ENCODE measurements at regions not wholly inside any gene's neighbourhood (a gene's known extent, or its start where the extent isn't known, plus 50 kb on each side); places are given as distances from the start of the nearest gene placed in this dataset.

- TF ChIP-seq, protein P1, sequence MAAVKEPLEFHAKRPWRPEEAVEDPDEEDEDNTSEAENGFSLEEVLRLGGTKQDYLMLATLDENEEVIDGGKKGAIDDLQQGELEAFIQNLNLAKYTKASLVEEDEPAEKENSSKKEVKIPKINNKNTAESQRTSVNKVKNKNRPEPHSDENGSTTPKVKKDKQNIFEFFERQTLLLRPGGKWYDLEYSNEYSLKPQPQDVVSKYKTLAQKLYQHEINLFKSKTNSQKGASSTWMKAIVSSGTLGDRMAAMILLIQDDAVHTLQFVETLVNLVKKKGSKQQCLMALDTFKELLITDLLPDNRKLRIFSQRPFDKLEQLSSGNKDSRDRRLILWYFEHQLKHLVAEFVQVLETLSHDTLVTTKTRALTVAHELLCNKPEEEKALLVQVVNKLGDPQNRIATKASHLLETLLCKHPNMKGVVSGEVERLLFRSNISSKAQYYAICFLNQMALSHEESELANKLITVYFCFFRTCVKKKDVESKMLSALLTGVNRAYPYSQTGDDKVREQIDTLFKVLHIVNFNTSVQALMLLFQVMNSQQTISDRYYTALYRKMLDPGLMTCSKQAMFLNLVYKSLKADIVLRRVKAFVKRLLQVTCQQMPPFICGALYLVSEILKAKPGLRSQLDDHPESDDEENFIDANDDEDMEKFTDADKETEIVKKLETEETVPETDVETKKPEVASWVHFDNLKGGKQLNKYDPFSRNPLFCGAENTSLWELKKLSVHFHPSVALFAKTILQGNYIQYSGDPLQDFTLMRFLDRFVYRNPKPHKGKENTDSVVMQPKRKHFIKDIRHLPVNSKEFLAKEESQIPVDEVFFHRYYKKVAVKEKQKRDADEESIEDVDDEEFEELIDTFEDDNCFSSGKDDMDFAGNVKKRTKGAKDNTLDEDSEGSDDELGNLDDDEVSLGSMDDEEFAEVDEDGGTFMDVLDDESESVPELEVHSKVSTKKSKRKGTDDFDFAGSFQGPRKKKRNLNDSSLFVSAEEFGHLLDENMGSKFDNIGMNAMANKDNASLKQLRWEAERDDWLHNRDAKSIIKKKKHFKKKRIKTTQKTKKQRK (IDR thresholded peaks at IDR 0.05; ENCODE audit: borderline replicate concordance, low read depth, low read length), result no peak
- TF ChIP-seq PHTF2 (CRISPR knock-in tag; IDR thresholded peaks at IDR 0.05), result no peak
- no peak for TF ChIP-seq SIN3A (IDR thresholded peaks at IDR 0.05; ENCODE audit: borderline replicate concordance in 2 of 2, control insufficient read depth in 1 of 2, low read depth in 2 of 2, low read length in 2 of 2)
- TF ChIP-seq MAFK (IDR thresholded peaks at IDR 0.05; ENCODE audit: low read length), result no peak
- no peak for TF ChIP-seq NEUROD1 (IDR thresholded peaks at IDR 0.05; ENCODE audit: borderline replicate concordance, low read depth, low read length, partially characterized antibody)
- TF ChIP-seq, protein P2, sequence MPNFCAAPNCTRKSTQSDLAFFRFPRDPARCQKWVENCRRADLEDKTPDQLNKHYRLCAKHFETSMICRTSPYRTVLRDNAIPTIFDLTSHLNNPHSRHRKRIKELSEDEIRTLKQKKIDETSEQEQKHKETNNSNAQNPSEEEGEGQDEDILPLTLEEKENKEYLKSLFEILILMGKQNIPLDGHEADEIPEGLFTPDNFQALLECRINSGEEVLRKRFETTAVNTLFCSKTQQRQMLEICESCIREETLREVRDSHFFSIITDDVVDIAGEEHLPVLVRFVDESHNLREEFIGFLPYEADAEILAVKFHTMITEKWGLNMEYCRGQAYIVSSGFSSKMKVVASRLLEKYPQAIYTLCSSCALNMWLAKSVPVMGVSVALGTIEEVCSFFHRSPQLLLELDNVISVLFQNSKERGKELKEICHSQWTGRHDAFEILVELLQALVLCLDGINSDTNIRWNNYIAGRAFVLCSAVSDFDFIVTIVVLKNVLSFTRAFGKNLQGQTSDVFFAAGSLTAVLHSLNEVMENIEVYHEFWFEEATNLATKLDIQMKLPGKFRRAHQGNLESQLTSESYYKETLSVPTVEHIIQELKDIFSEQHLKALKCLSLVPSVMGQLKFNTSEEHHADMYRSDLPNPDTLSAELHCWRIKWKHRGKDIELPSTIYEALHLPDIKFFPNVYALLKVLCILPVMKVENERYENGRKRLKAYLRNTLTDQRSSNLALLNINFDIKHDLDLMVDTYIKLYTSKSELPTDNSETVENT (CRISPR knock-in tag; IDR thresholded peaks at IDR 0.05), result no peak
- TF ChIP-seq, protein P3, sequence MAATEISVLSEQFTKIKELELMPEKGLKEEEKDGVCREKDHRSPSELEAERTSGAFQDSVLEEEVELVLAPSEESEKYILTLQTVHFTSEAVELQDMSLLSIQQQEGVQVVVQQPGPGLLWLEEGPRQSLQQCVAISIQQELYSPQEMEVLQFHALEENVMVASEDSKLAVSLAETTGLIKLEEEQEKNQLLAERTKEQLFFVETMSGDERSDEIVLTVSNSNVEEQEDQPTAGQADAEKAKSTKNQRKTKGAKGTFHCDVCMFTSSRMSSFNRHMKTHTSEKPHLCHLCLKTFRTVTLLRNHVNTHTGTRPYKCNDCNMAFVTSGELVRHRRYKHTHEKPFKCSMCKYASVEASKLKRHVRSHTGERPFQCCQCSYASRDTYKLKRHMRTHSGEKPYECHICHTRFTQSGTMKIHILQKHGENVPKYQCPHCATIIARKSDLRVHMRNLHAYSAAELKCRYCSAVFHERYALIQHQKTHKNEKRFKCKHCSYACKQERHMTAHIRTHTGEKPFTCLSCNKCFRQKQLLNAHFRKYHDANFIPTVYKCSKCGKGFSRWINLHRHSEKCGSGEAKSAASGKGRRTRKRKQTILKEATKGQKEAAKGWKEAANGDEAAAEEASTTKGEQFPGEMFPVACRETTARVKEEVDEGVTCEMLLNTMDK (IDR thresholded peaks at IDR 0.05; ENCODE audit: borderline replicate concordance, insufficient read depth, low read depth, low read length, poor library complexity, severe bottlenecking), result no peak
- no peak for TF ChIP-seq YBX1 (IDR thresholded peaks at IDR 0.05)
- no peak for TF ChIP-seq SUPT5H (IDR thresholded peaks at IDR 0.05)
- no peak for TF ChIP-seq HMGN3 (IDR thresholded peaks at IDR 0.05; ENCODE audit: borderline replicate concordance, extremely low read depth, insufficient read length, low read depth, low read length)
These were observed 98.0 kb downstream of the CRPPA start (continued) for GRCh38 chr7:16323313-16323712.
